ENCODE measurements at regions not wholly inside any gene's neighbourhood (a gene's known extent, or its start where the extent isn't known, plus 50 kb on each side); places are given as distances from the start of the nearest gene placed in this dataset.

- TF ChIP-seq CTCF (conservative IDR thresholded peaks at IDR 0.05; ENCODE audit: low read depth) = no peak
- ChIA-PET POLR2A (ENCODE audit: low non-redundant PET) (no interaction called here), CTCF (no interaction called here)
- H3K27ac ChIP-seq = no peak overlapping the region
- DNase-seq (ENCODE audit: low spot score) = no peak
Measured at GRCh38 chr4:104099141-104099540, 379.4 kb upstream of the TACR3 start.

GRCh38 chr4:104093247-104093646 lies 373.5 kb upstream of the TACR3 start:
- TF ChIP-seq CTCF (conservative IDR thresholded peaks at IDR 0.05; ENCODE audit: low read depth) = no peak
- DNase-seq (ENCODE audit: low spot score) = no peak
- CTCF ChIA-PET = no interaction called here
- POLR2A ChIA-PET (ENCODE audit: low non-redundant PET) = no interaction called here
- no peak overlapping the region for H3K27ac ChIP-seq

GRCh38 chr4:104073229-104073628 lies 353.4 kb upstream of the TACR3 start:
- ChIA-PET POLR2A (ENCODE audit: low non-redundant PET) (no interaction called here), CTCF (no interaction called here)
- DNase-seq (ENCODE audit: low spot score) = no peak
- no peak for TF ChIP-seq CTCF (conservative IDR thresholded peaks at IDR 0.05; ENCODE audit: low read depth)
- H3K27ac ChIP-seq = no peak overlapping the region

GRCh38 chr4:104066533-104066932 lies 346.7 kb upstream of the TACR3 start:
- TF ChIP-seq CTCF (conservative IDR thresholded peaks at IDR 0.05; ENCODE audit: low read depth) = no peak
- POLR2A ChIA-PET (ENCODE audit: low non-redundant PET) = no interaction called here
- CTCF ChIA-PET = no interaction called here
- H3K27ac ChIP-seq = no peak overlapping the region
- DNase-seq (ENCODE audit: low spot score) = no peak

GRCh38 chr4:104064646-104065577 lies 345.1 kb upstream of the TACR3 start:
- ChIA-PET POLR2A (ENCODE audit: low non-redundant PET) (no interaction called here), CTCF (interaction anchor here (0.6 to 0.7 kb wide), 4 partner anchors 9 to 80 kb away, joined by 3 to 4 read pairs (median 3); no protein-coding TSS in a partner anchor)

GRCh38 chr4:104063341-104063740 lies 343.6 kb upstream of the TACR3 start:
- no peak for TF ChIP-seq CTCF (conservative IDR thresholded peaks at IDR 0.05; ENCODE audit: low read depth)
- ChIA-PET CTCF (interaction anchor here (1.2 kb wide), 1 partner anchor 797 kb away, joined by 3 read pairs; no protein-coding TSS in a partner anchor), POLR2A (ENCODE audit: low non-redundant PET) (no interaction called here)
- DNase-seq (ENCODE audit: low spot score) = no peak
- H3K27ac ChIP-seq = no peak overlapping the region

More at GRCh38 chr4:104064646-104065577, 345.1 kb upstream of the TACR3 start:
- TF ChIP-seq CTCF (conservative IDR thresholded peaks at IDR 0.05; ENCODE audit: low read depth) = peak; percentile 56
- H3K27ac ChIP-seq = no peak overlapping the region
- DNase-seq (ENCODE audit: low spot score) = peak; percentile 36
